ENCODE measurements at regions not wholly inside any gene's neighbourhood (a gene's known extent, or its start where the extent isn't known, plus 50 kb on each side); places are given as distances from the start of the nearest gene placed in this dataset.
"Not testable (repeated sequence)": the region's sequence is repeated elsewhere in the genome, so short reads cannot be mapped to it uniquely, and the experiment has no call there.

DNA sequence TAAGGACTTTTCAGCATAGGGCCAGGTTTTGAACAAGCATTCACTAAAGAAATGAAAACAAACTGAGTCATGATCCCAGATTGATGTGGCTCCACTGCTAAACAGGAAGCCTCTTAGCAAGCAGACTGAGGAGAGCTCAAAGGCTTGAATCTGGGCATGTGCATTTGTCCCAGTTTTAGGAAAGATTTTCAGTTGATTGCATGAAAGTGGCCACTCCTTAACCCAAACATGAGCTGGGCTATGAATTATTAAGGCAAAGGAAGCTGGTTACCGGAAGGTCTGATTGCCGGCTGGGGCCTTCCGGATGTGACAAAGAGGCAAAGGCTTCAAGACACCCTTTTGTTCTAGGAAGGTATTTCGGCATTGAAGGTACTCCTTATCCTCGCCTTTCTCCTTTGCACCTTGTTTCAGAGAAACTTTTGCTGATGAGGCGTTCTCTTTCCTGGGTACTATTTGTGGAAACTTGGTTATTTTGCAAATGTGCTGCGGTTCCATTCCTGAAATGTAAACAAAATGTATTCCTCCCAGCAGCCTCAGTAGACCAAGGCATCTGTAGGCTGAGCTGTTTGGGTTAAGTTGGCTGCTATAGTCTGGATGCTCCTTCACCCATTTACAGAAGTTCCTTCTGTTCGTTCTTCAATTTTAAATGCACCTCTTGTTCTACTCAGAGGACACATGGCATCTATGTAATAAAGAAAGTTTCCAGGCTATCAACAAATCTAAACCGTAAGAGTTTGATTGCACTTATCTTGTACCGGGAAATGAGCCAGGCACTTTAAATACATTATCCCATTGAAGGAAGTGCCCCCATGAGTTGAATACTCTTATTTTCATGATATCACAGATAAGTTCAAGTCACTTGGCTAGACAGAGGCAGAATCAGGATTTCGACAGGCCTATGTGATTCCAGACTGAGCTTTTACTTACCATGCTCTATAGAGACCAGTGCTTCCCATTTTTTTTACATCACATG, 115.6 kb upstream of the METAP2 start:
- DNase-seq (ENCODE audit: low read depth) = no peak

DNA sequence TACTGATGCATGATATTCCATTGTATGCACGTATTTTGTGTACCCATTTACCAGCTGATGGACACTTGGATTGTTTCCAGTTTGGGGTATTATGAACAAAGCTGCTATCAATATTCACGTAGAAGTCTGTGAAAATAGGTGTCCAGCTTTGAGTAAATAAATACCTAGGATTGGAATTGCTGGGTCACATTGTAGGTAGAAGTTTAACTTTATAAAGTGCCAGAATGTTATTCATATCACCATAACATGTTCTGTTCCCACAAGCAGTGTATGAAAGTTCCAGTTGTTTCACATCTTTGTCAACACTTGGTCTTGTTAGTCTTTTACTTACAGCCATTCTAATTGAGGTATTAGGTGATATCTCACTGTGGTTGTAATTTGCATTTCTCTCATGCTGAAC, 108.0 kb upstream of the METAP2 start:
- no peak for DNase-seq (ENCODE audit: low read depth)

DNA sequence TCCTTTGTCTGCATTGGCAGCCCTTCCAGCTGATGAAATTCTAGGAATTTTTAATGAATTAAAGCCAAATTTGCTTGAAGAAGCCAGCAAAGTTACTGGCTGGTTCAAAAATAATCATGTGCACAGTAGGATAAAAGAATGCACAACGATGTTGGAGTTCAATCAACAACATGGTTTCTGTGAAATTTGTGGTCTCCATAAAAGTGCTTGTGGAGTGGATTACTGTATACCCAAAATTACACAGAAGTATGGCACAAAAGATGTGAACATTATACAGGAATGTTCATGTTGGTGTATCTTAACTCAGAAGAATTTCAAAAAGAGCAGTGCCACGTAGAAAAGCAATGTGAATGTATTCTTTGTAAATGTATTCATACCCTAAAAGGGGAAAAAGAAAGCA, 105.0 kb upstream of the METAP2 start:
- DNase-seq (ENCODE audit: low read depth) = no peak

DNA sequence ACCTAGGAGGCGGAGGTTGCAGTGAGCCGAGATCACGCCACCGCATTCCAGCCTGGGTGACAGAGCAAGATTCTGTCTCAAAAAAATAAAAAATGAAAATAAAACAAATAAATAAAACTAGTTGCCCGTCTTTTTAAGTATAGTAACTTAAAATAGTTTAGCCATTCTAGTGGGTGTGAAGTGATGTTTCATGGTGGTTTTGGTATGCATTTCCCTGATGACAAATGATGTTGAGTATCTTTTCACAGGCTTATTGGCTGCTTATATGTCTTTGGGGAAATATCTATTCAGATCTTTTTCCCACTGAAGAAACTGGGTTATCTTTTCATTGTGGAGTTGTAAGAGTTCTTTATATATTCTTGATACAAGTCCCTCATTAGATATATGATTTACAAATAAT, 102.4 kb upstream of the METAP2 start:
- no peak for DNase-seq (ENCODE audit: low read depth)

DNA sequence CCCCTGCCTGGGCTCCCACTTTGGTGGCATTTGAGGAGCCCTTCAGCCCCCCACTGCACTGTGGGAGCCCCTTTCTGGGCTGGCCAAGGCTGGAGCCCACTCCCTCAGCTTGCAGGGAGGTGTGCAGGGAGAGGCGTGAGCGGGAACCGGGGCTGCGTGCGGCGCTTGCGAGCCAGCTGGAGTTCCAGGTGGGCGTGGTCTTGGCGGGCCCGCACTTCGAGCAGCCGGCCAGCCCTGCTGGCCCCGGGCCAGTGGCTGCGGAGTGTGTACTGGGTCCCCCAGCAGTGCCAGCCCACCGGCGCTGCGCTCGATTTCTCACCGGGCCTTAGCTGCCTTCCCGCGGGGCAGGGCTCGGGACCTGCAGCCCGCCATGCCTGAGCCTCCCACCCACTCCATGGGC, 94.5 kb upstream of the METAP2 start:
- not testable (repeated sequence) for DNase-seq (ENCODE audit: low read depth)

DNA sequence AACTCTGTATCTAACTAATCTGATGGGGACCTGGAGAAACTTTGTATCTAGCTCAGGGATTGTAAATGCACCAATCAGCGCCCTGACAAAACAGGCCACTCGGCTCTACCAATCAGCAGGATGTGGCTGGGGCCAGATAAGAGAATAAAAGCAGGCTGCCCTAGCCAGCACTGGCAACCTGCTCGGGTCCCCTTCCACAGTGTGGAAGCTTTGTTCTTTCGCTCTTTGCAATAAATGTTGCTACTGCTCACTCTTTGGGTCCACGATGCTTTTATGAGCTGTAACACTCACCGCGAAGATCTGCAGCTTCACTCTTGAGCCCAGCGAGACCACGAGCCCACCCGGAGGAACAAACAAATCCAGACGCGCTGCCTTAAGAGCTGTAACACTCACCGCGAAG, 93.6 kb upstream of the METAP2 start:
- not testable (repeated sequence) for DNase-seq (ENCODE audit: low read depth)

DNA sequence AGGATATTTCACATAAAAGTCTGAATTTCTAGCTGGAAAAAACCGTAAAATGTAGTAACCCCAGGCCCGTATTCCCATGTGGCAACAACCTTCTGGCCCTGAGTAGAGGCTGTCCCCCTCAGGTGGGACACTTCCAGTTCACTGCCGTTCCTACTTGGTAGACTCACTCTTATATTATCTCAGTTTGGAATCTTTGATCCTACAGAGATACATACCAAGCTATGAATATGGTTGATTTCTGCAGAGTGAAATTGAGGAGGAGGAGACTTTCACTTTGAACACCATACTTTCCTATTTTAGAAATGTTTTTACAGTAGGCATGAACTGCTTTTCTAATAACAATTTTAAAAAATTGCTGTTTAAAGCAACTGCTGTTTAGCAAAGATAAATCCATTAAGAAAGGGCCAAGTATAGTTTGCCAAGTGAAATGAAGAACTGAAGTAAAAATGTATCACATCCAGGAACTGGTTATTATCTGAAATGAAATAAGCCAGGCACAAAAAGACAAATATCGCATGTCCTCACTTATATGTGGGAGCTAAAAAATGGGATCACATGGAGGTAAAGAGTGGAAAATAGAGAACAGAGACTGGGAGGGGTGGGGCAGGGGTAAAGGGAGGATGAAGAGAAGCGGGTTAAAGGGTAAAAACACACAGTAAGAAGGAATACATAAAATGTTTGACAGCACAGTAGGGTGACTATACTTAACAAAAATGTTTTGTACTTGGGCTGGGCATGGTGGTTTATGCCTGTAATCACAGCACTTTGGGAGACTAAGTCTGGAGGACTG, 92.8 kb upstream of the METAP2 start:
- DNase-seq (ENCODE audit: low read depth) = no peak

DNA sequence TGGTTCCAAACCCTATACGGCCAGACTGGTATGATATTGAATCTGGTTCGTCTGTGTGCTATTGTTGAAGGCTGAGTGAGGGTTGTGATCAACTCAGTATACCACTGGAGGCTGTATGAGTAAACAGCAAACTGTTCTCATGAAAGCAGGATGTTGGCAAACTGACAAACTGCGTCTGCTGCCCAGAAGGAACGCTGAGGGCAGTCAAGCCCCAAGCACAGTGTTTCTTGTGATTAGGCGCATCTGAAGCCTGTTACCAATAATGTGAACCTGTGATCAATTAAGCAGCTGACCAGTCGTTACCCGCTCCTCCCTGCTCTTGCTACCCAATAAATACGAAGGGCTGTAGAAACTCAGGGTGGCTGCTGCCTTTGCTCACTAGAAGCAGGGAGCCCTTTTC, 90.0 kb upstream of the METAP2 start:
- not testable (repeated sequence) for DNase-seq (ENCODE audit: low read depth)

DNA sequence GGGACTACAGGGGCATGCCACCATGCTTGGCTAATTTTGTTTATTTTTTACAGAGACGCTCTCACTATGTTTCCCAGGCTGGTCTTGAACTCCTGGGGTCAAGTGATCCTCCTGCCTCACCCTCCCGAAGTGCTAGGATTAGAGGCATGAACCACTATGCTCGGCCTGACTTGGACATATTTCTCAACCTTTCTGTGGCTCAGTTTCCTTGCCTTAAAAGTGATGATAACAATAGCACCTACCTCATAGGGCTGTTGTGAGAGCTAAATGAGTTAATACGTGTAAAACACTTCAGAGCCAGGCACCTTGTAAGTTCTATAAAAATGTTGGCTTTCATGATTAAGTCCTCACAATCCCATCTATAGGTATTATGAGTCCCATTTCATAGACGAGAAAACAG, 89.2 kb upstream of the METAP2 start:
- DNase-seq (ENCODE audit: low read depth) = no peak

DNA sequence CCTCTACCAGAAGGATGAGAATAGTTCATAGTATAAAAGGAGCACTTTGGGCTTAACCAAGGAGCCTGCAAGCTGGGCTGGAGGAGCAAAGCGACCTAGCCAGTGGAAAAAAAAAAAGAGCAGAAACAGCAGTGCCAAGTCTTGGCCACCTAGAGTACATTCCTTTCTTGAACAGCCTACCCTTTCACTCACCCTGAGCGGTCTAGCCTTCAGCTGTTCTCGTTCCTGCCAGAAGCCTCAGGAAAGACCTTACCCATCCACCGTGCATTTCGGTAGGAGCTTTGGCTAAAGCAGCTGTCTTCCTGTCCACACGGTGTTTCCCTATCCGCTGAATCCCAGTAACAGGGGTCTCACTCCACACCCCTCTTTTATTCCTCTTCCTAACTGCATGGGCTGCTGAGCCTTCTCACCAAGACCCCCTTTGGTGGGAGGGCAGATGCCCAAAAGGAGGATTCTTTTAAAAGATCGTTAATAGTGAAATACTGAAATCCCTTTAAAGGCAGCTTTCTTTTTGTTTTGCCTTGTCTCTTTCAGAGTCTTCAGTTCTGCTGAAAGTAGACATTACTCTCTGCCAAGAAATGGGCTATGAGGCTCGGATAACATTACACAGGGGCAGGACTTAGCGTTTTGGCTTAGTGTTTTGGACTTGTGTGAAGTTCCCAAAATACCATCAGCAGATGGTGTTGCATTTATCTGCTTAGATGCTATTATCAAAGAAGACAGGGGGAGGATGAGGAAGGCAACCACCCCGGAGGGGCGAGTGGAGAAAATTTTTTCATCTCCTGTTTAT, 88.5 kb upstream of the METAP2 start:
- peak; percentile 31 for DNase-seq (ENCODE audit: low read depth)

DNA sequence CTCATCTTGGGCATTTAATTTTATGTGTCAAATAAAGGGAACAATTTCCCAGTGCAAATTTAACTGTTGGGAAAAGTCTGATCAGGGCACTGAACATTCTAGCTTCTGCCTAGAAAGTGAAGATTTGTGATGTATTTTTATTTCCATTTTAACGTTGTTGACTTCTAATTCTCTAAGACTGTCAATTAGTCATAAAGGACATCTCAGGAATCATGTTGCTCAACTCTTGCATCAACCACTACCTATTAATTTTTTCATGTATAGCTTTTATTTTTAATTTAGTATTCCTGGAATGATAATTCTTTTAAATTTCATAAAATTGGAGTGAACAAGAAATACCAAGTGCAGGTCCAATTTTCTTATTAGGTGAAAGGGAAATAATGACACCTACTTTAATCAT, 87.9 kb upstream of the METAP2 start:
- no peak for DNase-seq (ENCODE audit: low read depth)

DNA sequence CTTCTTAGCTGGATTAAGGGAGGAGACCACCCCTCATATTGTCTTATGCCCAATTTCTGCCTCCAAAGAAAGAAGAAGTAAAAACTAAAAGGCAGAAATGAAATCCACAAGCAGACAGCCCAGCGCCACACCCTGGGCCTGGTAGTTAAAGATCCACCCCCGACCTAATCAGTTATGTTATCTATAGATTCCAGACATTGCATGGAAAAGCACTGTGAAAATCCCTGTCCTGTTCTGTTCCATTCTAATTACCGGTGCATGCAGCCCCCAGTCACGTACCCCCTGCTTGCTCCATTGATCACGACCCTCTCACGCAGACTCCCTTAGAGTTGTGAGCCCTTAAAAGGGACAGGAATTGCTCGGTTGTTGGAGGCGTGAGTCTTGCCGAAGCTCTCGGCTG, 85.7 kb upstream of the METAP2 start:
- DNase-seq (ENCODE audit: low read depth) = not testable (repeated sequence)

DNA sequence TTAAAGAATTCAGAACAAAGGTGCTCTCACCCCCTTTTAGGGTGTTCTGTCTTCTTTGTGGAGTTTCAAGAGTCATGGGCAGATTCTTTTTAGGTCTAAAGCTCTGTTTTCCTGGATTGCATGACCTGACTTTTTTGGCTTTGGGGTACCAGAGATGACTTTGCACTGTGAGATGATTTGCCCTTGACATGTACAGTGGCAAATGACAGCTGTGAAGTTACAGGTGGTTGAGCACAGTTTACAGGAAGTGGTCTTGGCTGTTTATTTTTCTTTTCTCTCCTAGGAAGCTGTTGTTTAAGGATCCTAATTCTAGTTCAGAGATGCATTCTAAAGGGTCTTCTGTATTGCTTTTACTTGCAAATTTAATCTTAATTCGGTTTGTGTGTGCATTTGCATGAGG, 83.8 kb upstream of the METAP2 start:
- no peak for DNase-seq (ENCODE audit: low read depth)

DNA sequence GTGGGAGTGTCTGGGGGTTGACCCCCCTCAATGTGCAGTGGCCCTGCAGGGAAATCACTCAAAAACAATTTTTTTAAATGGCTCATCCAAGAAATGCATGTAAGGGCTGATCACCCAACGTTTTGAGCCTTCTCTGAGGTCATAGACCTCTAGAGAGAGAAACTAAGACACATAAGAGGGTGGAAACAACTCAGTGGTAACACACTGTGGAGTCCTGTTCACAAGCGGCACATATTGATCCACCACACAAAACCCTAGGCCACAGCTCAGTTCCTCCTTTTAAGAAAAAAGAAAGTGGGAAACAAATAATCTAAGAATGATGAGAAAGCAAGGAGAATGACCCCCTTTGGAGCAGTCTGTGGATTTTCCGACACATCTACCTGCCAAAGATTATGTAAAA, 83.0 kb upstream of the METAP2 start:
- no peak for DNase-seq (ENCODE audit: low read depth)

DNA sequence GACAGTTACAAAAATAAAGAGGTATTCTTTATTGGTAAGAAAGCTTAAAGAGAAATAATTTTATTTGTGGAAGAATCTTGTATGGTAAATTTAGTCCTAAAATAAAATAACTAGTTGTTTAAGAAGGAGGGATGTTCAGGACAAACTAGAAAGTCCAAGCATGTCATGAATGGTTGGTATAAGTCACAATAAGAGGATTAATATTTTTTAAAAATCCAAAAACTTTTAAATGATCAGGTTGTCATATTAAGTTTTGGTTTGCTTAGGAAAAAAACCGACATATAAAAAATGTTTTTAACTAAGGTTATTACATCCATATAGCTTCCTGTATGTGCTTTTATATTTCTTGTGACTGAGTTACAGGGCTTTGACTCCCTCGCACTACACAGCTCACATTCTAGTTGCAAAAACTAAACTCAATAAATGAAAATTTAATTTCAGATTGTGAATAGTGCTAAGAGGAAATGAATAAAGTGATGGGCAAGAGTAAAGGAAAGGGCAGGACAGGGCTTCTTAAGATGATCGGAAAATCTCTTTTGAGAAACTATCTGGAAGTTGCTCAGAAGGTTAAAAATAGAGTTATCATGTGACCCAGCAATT, 80.7 kb upstream of the METAP2 start:
- no peak for DNase-seq (ENCODE audit: low read depth)

DNA sequence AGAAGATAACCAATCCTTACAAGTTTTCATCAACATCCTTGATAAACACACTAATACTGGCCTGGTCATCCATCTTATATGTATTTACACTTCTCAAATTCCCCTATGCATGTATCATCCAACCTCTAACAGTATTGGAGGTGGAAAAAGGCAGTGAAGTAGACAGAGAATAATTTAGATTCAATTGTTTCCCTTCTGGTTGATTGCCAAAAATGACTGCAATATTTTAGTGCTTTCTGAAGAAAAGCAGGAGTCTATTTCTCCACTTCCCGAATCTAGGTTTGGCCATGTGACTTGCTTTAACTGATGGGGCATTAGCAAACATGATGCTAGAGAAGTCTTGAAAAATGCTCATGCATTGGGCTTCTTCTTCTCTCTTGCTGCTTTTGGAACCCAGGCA, 78.3 kb upstream of the METAP2 start:
- no peak for DNase-seq (ENCODE audit: low read depth)

DNA sequence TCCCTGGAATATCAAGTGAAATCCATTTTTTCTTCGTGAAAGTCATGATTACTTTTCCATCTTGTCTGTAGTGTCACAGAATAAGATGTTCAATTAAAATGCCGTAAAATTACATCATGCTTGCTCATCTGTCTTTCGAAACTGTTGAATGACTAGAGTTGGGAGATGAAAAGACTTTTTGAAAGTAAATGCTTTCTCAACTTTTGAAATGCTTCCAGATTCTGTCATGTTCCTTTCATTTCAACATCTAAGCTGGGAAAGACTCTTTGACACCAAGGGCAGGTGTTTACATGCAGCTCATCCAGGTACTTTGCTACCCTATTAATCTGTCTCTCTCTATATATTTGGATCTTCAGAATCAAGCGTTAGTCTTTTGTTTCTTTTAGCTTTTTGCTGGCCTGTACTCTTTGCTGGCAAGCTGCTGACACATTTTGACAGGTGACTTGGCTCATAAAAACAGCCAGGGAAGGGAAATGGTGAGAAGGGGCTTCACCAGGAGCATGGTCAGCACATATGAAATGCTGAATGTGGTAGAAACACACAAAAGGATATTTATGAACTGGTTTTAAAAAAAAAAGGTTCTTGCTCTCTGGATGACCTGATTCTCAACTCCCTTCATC, 77.0 kb upstream of the METAP2 start:
- no peak for DNase-seq (ENCODE audit: low read depth)

DNA sequence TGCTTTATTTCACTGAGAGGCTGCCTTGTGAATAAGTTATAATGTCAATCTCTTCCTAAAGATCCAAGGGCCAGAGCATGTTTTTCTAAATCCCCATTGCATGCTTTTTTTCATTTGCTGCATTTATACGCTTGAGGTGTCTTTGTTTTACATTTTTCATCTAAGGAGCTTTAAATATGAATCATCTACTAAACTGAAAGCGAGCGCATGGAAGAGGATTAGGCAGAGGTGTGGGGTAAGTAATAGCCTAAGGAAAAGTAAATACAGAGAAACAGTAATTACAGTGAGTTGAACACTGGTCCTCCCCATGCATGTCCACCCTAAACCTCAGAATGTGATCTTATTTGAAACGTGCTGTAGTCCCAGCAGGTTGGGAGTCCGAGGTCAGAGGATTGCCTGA, 76.4 kb upstream of the METAP2 start:
- no peak for DNase-seq (ENCODE audit: low read depth)

DNA sequence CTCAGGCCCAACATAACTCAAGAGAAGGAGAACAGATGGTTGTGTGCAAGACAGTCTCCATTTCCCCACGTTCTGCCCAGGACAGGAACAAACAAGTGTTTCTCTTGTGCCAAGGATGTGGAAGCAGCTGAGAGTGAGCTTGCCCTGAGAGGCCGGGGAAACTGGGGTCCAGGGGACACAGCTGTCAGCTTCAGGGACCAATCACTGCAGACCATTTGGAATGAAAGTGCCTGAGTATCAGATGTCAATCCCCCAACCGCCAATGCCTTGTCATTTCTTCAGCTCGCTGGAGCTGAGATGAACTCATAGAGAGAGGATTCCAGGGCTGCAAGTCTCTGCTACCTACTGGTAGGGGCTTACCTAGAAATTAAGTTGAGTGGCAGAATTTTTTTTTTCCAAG, 71.9 kb upstream of the METAP2 start:
- no peak for DNase-seq (ENCODE audit: low read depth)

DNA sequence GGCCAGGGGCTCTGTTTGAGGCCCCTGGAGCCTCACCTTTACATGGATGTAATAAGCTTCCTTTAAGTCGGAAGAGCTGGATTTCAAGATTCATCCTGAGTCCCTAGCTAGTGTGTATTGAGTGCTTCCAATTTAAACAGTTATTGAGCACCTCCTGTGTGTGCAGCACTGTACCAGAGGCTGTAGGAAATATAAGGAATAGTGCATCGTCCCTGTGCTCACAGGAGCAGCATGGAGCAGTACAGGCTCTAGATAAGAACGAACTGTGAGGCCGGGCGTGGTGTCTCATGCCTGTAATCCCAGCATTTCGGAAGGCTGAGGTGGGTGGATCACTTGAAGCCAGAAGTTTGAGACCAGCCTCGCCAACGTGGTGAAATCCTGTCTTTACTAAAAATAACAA, 65.8 kb upstream of the METAP2 start:
- DNase-seq (ENCODE audit: low read depth) = no peak

DNA sequence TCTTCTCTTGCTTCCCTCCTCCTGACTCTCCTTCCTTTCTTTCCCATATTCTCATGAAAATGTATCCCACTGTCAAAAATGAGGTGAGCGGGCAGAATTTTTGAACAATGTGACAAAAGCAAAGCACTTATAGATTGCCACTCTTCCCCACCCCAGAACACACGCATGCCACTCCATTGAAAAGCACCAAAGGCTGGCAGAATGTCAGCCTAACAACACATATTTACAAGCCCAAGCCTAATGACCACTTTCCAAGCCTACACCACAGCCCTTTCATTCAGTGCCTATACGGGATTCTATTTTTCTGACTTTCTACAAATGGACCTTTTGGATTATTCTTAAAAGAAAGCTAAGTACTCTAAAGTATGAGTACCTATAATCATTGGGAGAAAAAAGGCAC, 62.9 kb upstream of the METAP2 start:
- DNase-seq (ENCODE audit: low read depth) = no peak
